ENCODE measurements at regions not wholly inside any gene's neighbourhood (a gene's known extent, or its start where the extent isn't known, plus 50 kb on each side); places are given as distances from the start of the nearest gene placed in this dataset.

GRCh38 chr1:82299056-82299455 is 498.3 kb downstream of the ADGRL2 start:
- H3K4me3 Mint-ChIP-seq = no peak overlapping the region
- POLR2A ChIA-PET = no interaction called here
- H3K27me3 Mint-ChIP-seq (ENCODE audit: low read depth) = no peaks in the 10 kb centered on the region
- H3K36me3 Mint-ChIP-seq = no peaks in the 10 kb centered on the region
- H3K9me3 Mint-ChIP-seq = no peaks in the 10 kb centered on the region; the same call in 1 of the 2 replicates
- H3K4me1 Mint-ChIP-seq = no peaks in the 10 kb centered on the region
- ATAC-seq (no peak), DNase-seq (ENCODE audit: low spot score) (no peak)
- H3K27ac Mint-ChIP-seq = no peak overlapping the region
- no peak for TF ChIP-seq RELA (CRISPR knock-in tag; IDR thresholded peaks at IDR 0.05; ENCODE audit: borderline replicate concordance)
- TF ChIP-seq MYBL2 (CRISPR knock-in tag; IDR thresholded peaks at IDR 0.05) = no peak
- no peak for TF ChIP-seq RORB (CRISPR knock-in tag; IDR thresholded peaks at IDR 0.05)
- TF ChIP-seq NFATC4 (CRISPR knock-in tag; IDR thresholded peaks at IDR 0.05) = no peak
- no peak for TF ChIP-seq HMGXB4 (CRISPR knock-in tag; IDR thresholded peaks at IDR 0.05)
- no peak for TF ChIP-seq ZNF512 (CRISPR knock-in tag; IDR thresholded peaks at IDR 0.05; ENCODE audit: borderline replicate concordance)
- no peak for TF ChIP-seq ATF6 (CRISPR knock-in tag; IDR thresholded peaks at IDR 0.05)
- TF ChIP-seq USF1 (CRISPR knock-in tag; IDR thresholded peaks at IDR 0.05) = no peak
- no peak for TF ChIP-seq KAT7 (CRISPR knock-in tag; IDR thresholded peaks at IDR 0.05; ENCODE audit: borderline replicate concordance)
- no peak for TF ChIP-seq ZNF396 (CRISPR knock-in tag; IDR thresholded peaks at IDR 0.05; ENCODE audit: borderline replicate concordance)
- no peak for TF ChIP-seq CDX4 (CRISPR knock-in tag; IDR thresholded peaks at IDR 0.05; ENCODE audit: borderline replicate concordance)
- no peak for TF ChIP-seq ZNF232 (CRISPR knock-in tag; IDR thresholded peaks at IDR 0.05)
- no peak for TF ChIP-seq E2F4 (CRISPR knock-in tag; IDR thresholded peaks at IDR 0.05; ENCODE audit: borderline replicate concordance, low read depth)
- no peak for TF ChIP-seq CREM (CRISPR knock-in tag; IDR thresholded peaks at IDR 0.05)
- CTCF ChIA-PET = no interaction called here

GRCh38 chr1:82297139-82297896 is 496.6 kb downstream of the ADGRL2 start:
- CTCF ChIA-PET = no interaction called here
- H3K36me3 Mint-ChIP-seq = no peaks in the 10 kb centered on the region
- TF ChIP-seq SMAD3 (CRISPR knock-in tag; IDR thresholded peaks at IDR 0.05; ENCODE audit: borderline replicate concordance) (no peak), TEAD4 (CRISPR knock-in tag; IDR thresholded peaks at IDR 0.05) (no peak), ZNF263 (CRISPR knock-in tag; IDR thresholded peaks at IDR 0.05; ENCODE audit: low read depth) (no peak)
- no peak overlapping the region for H3K4me3 Mint-ChIP-seq
- ATAC-seq (no peak), DNase-seq (ENCODE audit: low spot score) (no peak)
- no peaks in the 10 kb centered on the region for H3K4me1 Mint-ChIP-seq
- no peaks in the 10 kb centered on the region; the same call in 1 of the 2 replicates for H3K9me3 Mint-ChIP-seq
- POLR2A ChIA-PET = no interaction called here
- no peaks in the 10 kb centered on the region for H3K27me3 Mint-ChIP-seq (ENCODE audit: low read depth)
- no peak overlapping the region for H3K27ac Mint-ChIP-seq
